ENCODE measurements at regions not wholly inside any gene's neighbourhood (a gene's known extent, or its start where the extent isn't known, plus 50 kb on each side); places are given as distances from the start of the nearest gene placed in this dataset.

DNA sequence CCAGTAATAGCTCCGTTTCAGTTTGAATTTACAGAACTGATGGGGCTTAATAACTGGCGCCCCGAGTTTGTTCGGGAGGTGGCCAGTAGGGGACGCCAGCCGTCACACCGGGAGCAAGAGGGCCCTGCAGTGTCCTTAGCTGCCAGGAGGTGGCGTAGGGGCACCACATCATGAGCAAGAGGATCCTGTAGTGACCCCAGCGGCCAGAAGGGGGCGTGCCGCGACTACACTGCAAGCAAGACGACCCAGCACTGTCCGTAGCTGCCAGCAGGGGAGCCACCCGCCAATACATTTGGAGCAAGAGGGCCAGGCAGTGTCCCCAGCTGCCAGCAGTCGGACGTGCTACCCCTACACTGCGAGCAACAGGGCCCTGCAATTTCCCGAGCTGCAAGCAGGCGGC is 663.7 kb upstream of the B3GAT1 start (continued):
- TF ChIP-seq, protein P1, sequence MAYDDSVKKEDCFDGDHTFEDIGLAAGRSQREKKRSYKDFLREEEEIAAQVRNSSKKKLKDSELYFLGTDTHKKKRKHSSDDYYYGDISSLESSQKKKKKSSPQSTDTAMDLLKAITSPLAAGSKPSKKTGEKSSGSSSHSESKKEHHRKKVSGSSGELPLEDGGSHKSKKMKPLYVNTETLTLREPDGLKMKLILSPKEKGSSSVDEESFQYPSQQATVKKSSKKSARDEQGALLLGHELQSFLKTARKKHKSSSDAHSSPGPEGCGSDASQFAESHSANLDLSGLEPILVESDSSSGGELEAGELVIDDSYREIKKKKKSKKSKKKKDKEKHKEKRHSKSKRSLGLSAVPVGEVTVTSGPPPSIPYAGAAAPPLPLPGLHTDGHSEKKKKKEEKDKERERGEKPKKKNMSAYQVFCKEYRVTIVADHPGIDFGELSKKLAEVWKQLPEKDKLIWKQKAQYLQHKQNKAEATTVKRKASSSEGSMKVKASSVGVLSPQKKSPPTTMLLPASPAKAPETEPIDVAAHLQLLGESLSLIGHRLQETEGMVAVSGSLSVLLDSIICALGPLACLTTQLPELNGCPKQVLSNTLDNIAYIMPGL (CRISPR knock-in tag; IDR thresholded peaks at IDR 0.05; ENCODE audit: borderline replicate concordance in 1 of 2, low read depth in 1 of 2) = 0 out of 4 replicates have a peak, but pooled peaks of 1 of the 2 experiments have one; percentile 42

GRCh38 chr11:135074397-135074998 is 662.5 kb upstream of the B3GAT1 start:
- FAIRE-seq (no peak), ATAC-seq (peak; percentile 54; the same call in 2 of the 3 replicates), DNase-seq (ENCODE audit: low spot score) (no peak)
- no peaks in the 10 kb centered on the region; a peak in 1 of 5 replicates for H3K27me3 ChIP-seq (ENCODE audit: control insufficient read depth in 1 of 2, insufficient read depth in 2 of 2, low read length in 2 of 2)
- no peaks in the 10 kb centered on the region for H3K4me1 ChIP-seq (ENCODE audit: insufficient read depth, low read length)
- CTCF ChIA-PET (ENCODE audit: low intra/inter-chr PET ratio, low total read pairs) = no interaction called here
- no TSS peak for BruUV-seq (replicated peaks)
- no peaks in the 10 kb centered on the region for H3K79me2 ChIP-seq (ENCODE audit: insufficient read depth, low read length)
- H2AFZ ChIP-seq (ENCODE audit: low read length) = no peak overlapping the region
- peaks cover 6% of the 10 kb centered on the region for H3K9me3 ChIP-seq (ENCODE audit: low read length)
- no peak overlapping the region for H3K4me2 ChIP-seq (ENCODE audit: low read depth, low read length)
- TF ChIP-seq ZNF18 (CRISPR knock-in tag; IDR thresholded peaks at IDR 0.05; ENCODE audit: insufficient replicate concordance) = no peak
- TF ChIP-seq, protein P2, sequence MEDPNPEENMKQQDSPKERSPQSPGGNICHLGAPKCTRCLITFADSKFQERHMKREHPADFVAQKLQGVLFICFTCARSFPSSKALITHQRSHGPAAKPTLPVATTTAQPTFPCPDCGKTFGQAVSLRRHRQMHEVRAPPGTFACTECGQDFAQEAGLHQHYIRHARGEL (CRISPR knock-in tag; IDR thresholded peaks at IDR 0.05) = no peak
- peak; percentile 59 for TF ChIP-seq CTCF (CRISPR knock-in tag; IDR thresholded peaks at IDR 0.05)
- peak; percentile 61 for TF ChIP-seq STAG1 (CRISPR knock-in tag; IDR thresholded peaks at IDR 0.05)
- TF ChIP-seq DNMT1 (CRISPR knock-in tag; IDR thresholded peaks at IDR 0.05) = no peak
- no peak for TF ChIP-seq MIER3 (CRISPR knock-in tag; IDR thresholded peaks at IDR 0.05; ENCODE audit: borderline replicate concordance)
- TF ChIP-seq, protein P3, sequence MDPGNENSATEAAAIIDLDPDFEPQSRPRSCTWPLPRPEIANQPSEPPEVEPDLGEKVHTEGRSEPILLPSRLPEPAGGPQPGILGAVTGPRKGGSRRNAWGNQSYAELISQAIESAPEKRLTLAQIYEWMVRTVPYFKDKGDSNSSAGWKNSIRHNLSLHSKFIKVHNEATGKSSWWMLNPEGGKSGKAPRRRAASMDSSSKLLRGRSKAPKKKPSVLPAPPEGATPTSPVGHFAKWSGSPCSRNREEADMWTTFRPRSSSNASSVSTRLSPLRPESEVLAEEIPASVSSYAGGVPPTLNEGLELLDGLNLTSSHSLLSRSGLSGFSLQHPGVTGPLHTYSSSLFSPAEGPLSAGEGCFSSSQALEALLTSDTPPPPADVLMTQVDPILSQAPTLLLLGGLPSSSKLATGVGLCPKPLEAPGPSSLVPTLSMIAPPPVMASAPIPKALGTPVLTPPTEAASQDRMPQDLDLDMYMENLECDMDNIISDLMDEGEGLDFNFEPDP (CRISPR knock-in tag; conservative IDR thresholded peaks at IDR 0.05) = no peak
- no peak overlapping the region for H3K9ac ChIP-seq (ENCODE audit: insufficient read depth, low read depth, low read length)
- 17% methylated on average over 5 of the region's 5 CpGs for WGBS (ENCODE audit: low lambda C conversion rate)
- H3K36me3 ChIP-seq (replicated peaks in 1 of 2; ENCODE audit: control insufficient read depth in 1 of 2, insufficient read depth in 2 of 2, low read length in 2 of 2) = no peaks in the 10 kb centered on the region
- POLR2A ChIA-PET = no interaction called here
- H3K27ac ChIP-seq (ENCODE audit: extremely low read length, insufficient read depth, low read length) = no peak overlapping the region
- intact Hi-C loops (cut with micrococcal nuclease; ENCODE audit: unreplicated experiment) (no loop called here), in situ Hi-C loops (cut with HindIII; ENCODE audit: extremely low pct_ligation_motif_present, low pct_unique_long_range_greater_than_20kb) (no loop called here)
- no peaks in the 10 kb centered on the region for H4K20me1 ChIP-seq (ENCODE audit: insufficient read depth, low read length)
- no peak overlapping the region for H3K4me3 ChIP-seq (replicated peaks in 1 of 3; ENCODE audit: insufficient read depth in 1 of 3, low read depth in 2 of 3, low read length in 3 of 3)
